ENCODE measurements at regions not wholly inside any gene's neighbourhood (a gene's known extent, or its start where the extent isn't known, plus 50 kb on each side); places are given as distances from the start of the nearest gene placed in this dataset.
"Not testable (repeated sequence)": the region's sequence is repeated elsewhere in the genome, so short reads cannot be mapped to it uniquely, and the experiment has no call there.

DNA sequence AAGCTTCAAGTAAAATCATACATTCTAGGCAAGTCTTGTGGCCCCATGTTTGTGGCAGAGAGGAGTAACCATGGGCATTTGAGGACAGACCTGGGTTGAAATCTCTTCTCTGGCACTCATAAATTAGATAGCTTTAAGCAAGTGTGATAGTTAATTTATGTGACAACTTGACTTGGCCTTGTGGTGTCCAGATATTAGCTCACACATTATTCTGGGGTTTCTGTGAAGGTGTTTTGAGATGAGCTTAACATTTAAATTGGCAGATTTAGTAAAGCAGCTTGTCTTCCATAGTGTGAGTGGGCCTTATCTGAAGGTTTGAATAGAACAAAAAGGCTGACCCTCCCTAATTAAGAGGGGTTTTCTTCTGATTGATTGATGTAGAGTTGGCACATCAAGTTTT, 161.4 kb upstream of the SPRY2 start:
- no peak for DNase-seq

DNA sequence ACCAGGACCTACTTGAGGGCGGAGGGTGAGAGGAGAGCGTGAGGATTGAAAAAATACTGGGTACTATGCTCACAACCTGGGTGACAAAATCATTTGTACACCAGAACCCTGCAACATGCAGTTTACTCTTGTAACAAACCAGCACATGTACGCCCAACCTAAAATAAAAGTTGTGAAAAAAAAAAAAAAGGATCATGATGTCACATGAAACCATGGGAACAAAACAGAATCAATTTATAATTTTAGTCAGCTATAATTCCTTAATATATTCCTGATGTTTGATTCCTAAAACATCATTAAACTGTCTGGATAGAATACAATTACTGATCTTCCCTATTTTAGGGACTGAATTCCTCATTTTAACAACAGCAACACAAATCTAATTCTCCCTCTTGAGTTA, 160.6 kb upstream of the SPRY2 start:
- DNase-seq: no peak

DNA sequence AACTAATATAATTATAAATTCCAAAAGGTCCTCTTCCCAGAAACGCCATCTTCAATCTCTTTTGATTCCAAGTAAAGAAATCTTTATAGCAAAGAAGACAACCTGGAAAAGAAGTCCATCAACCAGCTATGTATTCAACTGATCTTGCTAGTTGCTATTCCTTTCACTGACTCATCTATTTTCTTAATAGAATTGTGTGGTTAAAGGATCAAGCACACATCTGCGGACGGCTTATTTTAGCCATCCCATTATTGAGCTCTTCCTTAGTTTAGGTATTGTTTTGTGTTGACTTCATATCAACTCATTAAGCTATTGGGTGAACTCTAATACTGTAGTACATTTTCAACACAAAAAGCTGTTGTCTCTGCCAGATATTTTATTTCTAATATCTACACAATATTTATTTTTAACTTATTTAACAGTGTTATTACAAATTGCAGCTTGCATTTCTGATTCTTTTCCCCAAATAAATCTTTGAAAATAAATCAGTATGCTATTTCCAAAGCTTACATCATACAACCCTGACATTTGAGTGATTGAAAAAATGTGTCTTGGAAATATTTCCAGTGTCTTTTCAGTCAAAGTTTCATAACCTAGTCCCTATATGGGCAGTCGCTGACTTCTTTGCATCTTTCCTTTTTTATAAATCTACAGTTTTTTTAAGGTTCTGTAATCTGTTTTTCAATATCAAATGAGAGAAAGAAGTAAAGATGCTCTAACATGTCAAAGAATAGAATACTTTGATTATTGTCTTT, 158.8 kb upstream of the SPRY2 start:
- DNase-seq: no peak

- DNase-seq: no peak
Observed at GRCh38 chr13:80498433-80498832, 157.5 kb upstream of the SPRY2 start.

DNA sequence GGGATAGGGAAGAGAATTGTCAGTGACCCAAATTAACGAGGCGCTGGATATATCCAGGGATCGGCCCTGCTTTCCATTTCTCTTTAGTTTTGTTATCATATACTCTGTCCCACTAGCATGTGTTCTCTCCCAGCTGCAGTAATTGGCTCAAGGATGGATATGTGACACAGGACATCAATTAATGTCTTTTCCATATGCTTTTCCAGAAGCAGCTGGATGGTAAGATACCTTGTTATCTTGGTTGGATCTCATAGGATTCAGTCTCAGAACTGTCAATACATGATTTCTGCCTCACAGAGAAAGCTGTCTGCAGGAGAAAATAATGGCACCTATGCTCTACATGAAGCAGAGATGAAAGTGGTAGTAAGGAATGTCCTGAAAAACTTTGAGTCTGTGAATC, 157.1 kb upstream of the SPRY2 start:
- no peak for DNase-seq

DNA sequence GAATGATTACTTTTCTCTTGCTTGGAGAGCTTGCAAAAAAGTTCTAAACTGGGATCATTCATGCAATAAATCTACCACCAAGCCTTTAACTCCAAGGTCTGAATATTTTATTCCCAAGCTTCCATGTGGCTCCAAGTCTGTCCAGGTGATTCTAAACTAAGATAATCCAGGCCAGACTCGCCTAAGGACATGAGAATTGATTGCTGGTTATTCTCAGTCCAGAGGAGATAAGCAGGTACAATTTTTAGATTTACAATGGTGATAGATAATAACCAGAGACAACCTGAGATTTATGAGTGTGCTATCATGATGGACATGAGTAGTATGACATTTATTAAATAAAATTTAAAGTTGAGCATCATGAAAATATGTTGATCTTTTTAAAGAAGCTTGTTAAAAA, 156.5 kb upstream of the SPRY2 start:
- DNase-seq: no peak

GRCh38 chr13:80496721-80497397, 155.9 kb upstream of the SPRY2 start:
- DNase-seq: no peak

DNA sequence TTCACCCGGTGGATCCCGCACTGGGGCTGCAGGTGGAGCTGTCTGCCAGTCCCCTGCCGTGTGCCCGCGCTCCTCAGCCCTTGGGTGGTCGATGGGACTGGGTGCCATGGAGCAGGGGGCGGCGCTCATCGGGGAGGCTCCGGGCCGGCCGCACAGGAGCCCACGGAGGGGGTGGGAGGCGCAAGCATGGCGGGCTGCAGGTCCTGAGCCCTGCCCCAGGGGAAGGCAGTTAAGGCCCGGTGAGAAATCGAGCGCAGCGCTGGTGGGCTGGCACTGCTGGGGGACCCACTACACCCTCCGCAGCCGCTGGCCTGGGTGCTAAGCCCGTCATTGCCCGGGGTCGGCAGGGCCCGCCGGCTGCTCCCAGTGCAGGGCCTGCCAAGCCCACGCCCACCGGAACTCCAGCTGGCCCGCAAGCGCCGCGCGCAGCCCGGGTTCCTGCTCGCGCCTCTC, 149.6 kb upstream of the SPRY2 start:
- DNase-seq: not testable (repeated sequence)

GRCh38 chr13:80486402-80486801, 145.5 kb upstream of the SPRY2 start:
- no peak for DNase-seq

- DNase-seq: no peak
Observed at GRCh38 chr13:80483157-80483556, 142.2 kb upstream of the SPRY2 start.

DNA sequence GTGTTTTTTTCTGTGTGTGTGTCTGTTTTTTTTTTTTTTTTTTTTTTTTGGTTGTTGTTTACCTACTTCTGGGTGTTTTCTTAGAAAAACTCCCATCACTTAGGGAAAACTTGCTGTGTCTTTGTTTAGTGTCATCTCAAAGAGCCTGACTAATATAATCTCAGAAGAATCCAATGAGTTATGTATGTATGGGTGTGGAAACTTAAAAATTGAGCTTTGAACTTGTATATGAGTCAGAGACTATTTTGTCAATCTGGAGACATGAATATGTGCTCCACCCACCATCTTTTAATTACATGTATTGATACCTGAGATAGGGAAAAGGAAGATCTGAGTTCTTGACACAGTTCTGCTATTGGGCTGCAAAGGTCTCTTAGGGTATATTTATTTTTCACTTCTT, 140.7 kb upstream of the SPRY2 start:
- no peak for DNase-seq

GRCh38 chr13:80477661-80478443, 136.9 kb upstream of the SPRY2 start:
- no peak for DNase-seq

DNA sequence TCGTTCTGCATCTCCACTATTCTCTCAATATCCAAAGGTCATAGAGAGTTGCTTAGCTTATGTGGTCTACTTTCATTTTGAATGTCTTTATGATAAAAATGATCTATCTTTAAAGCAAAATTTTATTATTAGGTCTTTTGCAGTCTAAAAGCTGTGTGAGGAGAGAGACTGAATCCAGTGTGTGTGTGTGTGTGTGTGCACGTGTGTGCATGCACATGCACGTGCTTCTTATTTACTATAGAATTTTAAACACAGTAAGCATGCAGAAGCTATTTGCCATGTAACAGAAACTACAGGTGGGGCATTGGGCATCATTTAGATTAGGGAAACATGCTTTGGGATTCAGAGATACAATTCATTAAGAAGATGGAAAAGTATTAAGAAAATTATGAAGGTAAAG, 136.0 kb upstream of the SPRY2 start:
- DNase-seq: no peak

- DNase-seq: no peak
Observed at GRCh38 chr13:80475718-80476117, 134.8 kb upstream of the SPRY2 start.

DNA sequence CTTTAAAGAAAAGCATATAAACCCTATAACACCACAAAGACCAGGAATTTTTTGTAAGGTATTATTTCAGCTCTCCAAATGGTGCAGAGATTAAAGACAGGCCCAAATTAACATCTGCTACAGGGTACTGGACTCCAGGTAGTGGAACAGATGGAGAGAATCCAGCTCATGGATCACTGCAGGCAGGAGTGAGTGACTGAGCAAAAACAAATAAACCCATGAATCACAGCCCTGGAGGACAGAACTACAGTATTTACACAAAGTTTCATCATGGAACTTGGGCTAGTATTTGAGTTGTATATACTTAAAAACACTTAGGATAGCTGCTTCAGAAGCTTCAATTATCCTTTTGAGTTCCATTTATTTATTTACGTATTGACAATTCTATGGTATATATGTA, 132.8 kb upstream of the SPRY2 start:
- DNase-seq: no peak

- DNase-seq: no peak
Observed at GRCh38 chr13:80469853-80470381, 129.0 kb upstream of the SPRY2 start.

DNA sequence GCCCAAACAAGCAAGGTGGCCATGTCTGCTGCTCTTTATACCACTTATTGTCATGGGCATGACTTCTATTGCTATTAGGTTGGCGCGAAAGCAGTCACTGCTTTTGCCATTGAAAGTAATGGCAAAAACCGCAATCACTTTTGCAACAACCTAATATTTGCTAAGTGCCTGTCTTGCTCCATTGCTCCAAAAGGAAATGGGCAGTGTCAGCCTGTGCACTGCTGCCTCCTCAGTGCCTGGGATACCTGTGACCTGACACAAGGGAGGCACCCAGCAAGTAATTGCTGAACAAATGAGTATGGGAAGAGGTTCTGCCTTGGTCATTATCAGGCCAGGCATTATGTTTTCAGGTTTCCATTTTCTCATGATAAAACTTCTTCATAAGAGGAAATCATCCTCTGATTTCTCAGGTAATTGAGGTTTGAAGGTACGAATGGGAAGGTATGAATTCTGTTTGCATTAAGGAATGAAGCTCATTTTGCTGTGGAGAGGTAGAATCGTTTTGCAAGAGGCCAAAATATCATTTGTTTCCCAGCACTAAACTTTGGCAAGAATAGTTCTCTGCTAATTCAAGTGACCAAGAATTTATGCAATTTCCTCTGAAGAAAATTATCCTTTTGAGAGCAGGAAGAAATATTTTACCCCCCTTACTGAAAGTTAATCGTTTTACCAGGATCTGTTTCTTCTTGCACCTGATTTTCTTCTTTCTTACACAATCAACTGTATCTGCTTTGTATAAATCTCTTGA, 128.4 kb upstream of the SPRY2 start:
- no peak for DNase-seq

DNA sequence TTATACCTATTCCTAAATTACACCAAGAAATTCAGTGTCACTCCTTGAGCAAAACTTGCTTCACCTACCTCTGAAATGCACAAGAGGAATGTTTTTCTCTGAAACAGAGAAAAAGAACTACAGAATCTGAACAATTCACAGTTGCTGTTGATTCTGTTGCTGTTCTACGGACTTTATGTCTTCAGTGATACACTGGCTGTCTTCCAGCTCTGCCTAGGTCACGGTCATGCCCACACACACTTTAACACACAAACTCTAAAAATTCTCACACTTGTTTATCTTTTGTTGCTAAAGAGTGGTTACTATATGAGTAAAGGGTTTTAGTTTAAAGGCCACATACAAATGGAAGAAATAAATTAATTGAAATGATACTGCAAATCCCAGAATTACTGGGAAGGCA, 124.4 kb upstream of the SPRY2 start:
- DNase-seq: no peak

GRCh38 chr13:80463673-80464352, 122.9 kb upstream of the SPRY2 start:
- no peak for DNase-seq

DNA sequence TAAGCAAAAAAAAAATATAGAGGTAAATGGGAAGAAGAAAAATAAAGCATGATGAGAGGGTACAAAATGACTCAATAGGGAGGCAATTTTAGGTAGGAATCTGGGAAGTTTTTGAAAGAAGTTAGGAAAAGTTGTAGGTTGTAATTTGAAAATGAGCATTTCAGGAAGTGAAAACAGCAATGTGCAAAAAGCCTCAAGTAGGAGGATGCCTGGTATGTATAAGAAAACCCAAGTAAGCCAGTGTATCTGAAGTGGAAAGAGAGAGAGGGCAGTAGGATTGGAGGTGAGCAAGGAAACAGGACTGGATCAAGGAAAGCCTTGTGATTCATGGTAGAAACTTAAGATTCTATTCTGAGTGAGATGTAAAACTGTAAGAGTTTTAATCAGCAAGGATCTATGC, 121.6 kb upstream of the SPRY2 start:
- DNase-seq: no peak

GRCh38 chr13:80462037-80462436, 121.1 kb upstream of the SPRY2 start:
- DNase-seq: no peak

DNA sequence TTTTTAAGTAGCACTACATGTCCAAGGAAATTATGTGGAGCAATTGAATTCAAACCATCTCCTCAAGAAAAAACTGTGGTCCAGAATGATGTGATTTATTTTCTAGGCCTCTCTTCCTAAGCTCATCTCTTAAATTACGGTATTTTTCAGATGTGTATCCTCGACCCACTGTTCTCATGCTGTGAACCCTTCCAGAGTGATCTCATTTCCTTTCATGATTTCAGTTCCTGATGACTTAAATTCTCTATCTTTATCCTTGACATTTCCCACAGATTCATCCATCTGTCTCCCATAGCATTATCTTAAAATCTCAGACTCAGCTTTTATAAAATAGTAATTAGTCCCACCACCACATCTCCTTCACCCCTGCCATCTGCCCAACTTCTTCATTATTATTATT, 117.6 kb upstream of the SPRY2 start:
- DNase-seq: no peak

All from NCI-H1105 treated with DMSO at 0.1 percent for 48 hours (cell line).